ENCODE measurements at regions not wholly inside any gene's neighbourhood (a gene's known extent, or its start where the extent isn't known, plus 50 kb on each side); places are given as distances from the start of the nearest gene placed in this dataset.
"Not testable (repeated sequence)": the region's sequence is repeated elsewhere in the genome, so short reads cannot be mapped to it uniquely, and the experiment has no call there.

DNA sequence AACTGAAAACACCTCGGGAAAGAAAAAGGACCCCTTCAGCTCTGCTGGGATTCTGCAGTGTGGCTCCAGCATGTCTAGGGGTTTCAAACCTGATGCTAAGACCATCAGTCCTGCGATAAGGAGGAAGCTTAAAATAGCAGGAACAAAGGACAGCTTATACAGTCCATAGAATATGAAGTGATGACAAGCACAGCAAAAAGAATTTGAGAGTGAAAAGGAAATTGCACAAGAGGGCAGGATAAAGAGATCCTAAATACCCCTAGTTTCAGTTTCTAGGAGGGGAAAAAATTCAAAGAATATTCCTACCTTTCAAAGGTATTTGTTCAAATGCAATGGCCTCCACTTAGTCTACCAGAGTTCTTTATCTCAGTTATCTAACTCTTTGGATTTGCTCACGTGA, 171.4 kb downstream of the TGFB2 start:
- Mint-ChIP-seq H3K4me3 (no peak overlapping the region), H3K9me3 (ENCODE audit: low read depth) (peaks cover 2% of the 10 kb centered on the region), H3K27me3 (peaks cover 19% of the 10 kb centered on the region), H3K27ac (no peak overlapping the region), H3K4me1 (no peaks in the 10 kb centered on the region), H3K36me3 (no peaks in the 10 kb centered on the region)
- no peak for ATAC-seq
- CTCF ChIA-PET: no interaction called here
- no peak for DNase-seq

DNA sequence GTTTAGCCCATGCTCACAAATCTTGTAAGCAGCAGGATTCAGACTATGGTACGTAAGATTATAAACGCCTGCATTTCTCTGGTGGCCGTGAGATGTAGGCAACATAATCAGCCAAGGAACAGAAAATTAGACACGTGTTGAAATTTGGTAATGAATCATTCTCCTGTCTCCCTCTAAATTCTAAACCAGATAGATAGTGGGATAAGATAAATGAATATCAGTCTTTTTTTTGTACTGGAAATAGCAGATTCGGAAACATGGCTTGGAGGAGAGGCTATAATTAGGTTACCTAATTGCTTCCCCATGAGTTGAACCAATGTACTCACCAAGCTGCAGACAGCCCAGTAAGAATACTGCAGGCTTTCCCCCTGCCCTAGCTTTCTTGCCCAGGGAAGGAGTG, 172.3 kb downstream of the TGFB2 start:
- H3K27me3 Mint-ChIP-seq: peaks cover 19% of the 10 kb centered on the region
- no peak for DNase-seq
- CTCF ChIA-PET: no interaction called here
- H3K9me3 Mint-ChIP-seq (ENCODE audit: low read depth): no peaks in the 10 kb centered on the region
- no peak for ATAC-seq
- H3K36me3 Mint-ChIP-seq: no peaks in the 10 kb centered on the region
- H3K4me3 Mint-ChIP-seq: no peak overlapping the region
- H3K4me1 Mint-ChIP-seq: no peaks in the 10 kb centered on the region
- H3K27ac Mint-ChIP-seq: no peak overlapping the region

DNA sequence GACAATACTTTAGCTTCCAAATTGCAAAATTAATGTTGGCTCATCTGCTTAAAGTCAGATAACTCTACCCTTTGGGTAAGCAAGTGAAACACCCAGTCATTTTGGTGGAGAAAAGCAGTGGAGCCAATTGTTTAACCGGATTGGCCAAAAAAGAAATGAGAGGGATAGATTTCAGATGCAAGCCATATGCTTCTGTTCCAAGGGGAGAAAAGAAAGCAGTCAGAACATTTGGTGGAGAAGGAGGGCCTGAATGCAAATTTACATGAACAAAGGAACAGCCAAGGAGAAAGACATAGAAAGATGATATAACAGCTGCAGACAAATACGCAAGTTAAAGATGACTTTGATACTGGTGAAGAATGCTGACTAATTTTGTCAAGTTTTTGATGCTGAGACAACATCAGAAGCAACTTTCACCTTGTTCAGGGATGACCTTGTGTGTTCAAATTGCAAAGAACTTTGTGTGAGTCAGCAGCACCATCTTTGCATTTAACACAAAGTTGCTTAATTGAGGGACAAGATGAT, 173.1 kb downstream of the TGFB2 start:
- Mint-ChIP-seq H3K27ac (no peak overlapping the region), H3K4me3 (no peak overlapping the region), H3K4me1 (no peaks in the 10 kb centered on the region), H3K27me3 (peaks cover 19% of the 10 kb centered on the region), H3K9me3 (ENCODE audit: low read depth) (no peaks in the 10 kb centered on the region), H3K36me3 (no peaks in the 10 kb centered on the region)
- no peak for DNase-seq
- CTCF ChIA-PET: interaction anchor here (1.1 to 1.2 kb wide), 2 partner anchors 154 to 188 kb away, joined by 3 to 5 read pairs; no protein-coding TSS in a partner anchor
- no peak for ATAC-seq

DNA sequence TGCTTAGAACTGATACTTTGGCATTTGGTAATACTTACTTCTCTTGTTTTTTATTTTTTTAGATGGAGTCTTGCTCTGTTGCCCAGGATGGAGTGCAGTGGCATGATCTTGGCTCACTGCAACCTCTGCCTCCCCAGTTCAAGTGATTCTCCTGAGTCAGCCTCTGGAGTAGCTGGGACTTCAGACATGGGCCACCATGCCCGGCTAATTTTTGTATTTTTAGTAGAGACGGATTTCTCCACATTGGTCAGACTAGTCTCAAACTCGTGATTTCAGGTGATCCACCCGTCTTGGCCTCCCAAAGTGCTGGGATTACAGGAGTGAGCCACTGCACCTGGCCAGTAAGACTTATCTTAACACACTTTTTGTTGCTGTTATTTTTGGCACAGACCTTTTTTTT, 175.5 kb downstream of the TGFB2 start:
- not testable (repeated sequence) for H3K4me3 Mint-ChIP-seq; DNase-seq; H3K9me3 Mint-ChIP-seq (ENCODE audit: low read depth); H3K4me1 Mint-ChIP-seq; H3K27ac Mint-ChIP-seq; H3K36me3 Mint-ChIP-seq; ATAC-seq
- CTCF ChIA-PET: interaction anchor here (0.9 to 1.1 kb wide), 2 partner anchors 10 to 20 kb away, joined by 3 to 5 read pairs; no protein-coding TSS in a partner anchor
- H3K27me3 Mint-ChIP-seq: peaks cover 32% of the 10 kb centered on the region

DNA sequence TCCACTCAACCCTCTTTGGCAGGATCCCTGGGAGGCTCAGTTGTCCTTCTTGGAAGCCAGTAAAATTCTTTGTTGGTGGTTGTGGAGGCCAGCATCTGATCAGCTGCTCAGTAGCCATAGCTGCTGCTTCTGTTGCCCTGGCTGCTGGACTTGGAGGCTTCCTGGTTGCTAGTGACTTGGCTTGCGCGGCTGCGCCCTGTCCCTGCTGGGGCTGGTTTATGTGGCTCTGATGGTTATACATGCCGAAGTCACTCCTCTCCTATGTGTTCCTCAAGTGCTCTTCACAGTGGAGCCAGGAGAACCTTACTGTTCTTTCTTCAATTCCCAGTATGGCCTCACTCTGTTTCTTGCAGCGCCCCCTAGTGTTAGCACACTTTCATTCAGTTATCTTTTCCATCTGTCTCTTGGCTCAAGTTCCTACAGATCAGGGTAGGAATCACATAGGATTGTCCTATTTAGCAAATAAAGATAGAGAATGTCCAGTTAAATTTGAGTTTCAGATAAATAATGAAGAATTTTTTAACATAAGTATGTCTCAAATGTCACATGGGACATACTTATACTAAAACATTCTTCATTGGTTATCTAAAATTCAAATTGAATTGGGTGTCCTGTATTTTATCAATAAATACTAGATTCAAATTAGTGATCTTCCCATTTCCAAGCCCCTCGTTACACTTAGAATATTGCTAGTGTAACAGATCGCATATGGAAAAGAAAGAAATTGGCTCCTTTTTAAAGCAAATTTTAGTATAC, 176.5 kb downstream of the TGFB2 start:
- CTCF ChIA-PET: interaction anchor here (0.9 to 1.4 kb wide), 2 partner anchors 9 to 164 kb away, joined by 3 to 5 read pairs; no protein-coding TSS in a partner anchor
- DNase-seq (peak; percentile 46), ATAC-seq (no peak)
- no peaks in the 10 kb centered on the region for H3K4me1 Mint-ChIP-seq
- no peak overlapping the region for H3K27ac Mint-ChIP-seq
- no peaks in the 10 kb centered on the region for H3K9me3 Mint-ChIP-seq (ENCODE audit: low read depth)
- H3K27me3 Mint-ChIP-seq: peaks cover 30% of the 10 kb centered on the region
- no peaks in the 10 kb centered on the region for H3K36me3 Mint-ChIP-seq
- H3K4me3 Mint-ChIP-seq: no peak overlapping the region

DNA sequence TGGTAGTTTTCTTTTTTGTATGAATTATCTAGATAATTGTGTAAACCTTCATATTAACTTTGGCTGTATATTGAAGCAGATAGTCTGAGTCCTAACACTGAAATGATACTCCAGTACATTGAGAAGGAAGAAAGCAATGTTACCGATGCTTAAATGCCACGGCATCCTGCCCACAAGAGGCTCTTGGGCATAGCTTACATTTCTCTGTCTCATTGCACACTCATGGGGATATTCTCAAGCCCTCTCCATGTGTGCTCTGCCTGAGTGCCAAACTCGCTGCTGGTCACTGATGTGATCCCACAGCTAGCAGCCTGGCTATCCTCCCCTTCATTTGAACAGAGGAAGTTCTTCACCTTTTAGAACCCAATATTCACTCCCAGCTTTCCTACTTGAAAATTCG, 179.4 kb downstream of the TGFB2 start:
- Mint-ChIP-seq H3K4me1 (no peaks in the 10 kb centered on the region), H3K27me3 (peaks cover 18% of the 10 kb centered on the region), H3K27ac (no peak overlapping the region), H3K36me3 (no peaks in the 10 kb centered on the region), H3K4me3 (no peak overlapping the region), H3K9me3 (ENCODE audit: low read depth) (no peaks in the 10 kb centered on the region)
- DNase-seq (no peak), ATAC-seq (no peak)
- CTCF ChIA-PET: no interaction called here

DNA sequence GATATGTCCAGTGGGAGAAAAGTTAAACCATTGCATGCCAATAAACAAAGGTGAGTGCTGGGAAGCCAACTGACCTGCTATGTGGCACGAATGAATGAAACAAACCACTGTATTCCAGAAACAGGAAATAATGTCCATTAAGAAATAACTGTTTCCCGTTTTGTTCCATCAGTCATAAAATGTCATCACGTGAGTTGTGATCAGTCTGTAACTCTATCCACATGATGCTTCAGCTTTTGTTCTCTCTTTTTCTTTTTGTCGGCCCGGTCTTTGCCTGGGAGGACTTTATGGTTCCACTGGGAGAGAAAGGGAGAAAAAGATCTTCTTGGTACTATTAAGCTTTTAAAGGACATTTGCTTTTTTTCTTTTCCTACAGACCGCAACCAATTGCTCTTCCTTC, 179.9 kb downstream of the TGFB2 start:
- Mint-ChIP-seq H3K4me3 (no peak overlapping the region), H3K4me1 (no peaks in the 10 kb centered on the region)
- CTCF ChIA-PET: no interaction called here

DNA sequence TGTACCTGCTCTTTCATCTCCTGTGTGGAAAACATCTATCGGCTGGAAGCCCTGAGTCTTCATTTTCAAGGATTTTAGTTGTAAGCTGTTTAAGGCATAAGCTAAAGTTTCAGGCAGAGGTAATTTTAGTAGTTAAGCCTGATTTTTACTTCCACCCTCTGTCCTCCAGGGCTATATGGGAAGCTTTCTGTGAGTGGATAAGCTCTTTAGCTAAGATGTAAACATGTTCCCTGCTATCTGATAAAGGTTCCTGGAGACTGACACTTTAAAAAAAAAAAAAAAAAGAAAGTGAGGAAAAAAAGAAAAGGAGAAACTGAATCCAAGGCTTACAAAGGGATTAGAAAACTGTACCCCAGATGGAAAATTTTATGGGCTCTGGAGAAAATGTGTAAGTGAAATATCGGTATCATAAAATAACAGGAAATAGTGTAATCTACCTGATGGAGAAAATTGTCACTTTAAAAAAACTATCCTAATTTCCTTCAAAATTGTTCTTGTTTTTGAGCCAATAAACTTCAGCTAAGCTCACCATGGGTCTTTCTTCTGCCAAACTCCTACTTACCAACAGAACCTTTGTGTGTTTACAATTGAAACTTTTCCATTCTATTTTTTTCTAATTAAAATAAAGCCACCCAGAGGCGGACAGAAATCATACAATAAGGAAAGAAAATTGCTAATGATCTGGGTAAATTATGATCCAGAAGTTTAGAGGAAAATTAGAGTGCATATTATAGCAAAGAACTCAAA, 180.5 kb downstream of the TGFB2 start:
- H3K9me3 Mint-ChIP-seq (ENCODE audit: low read depth): no peaks in the 10 kb centered on the region
- H3K4me3 Mint-ChIP-seq: no peak overlapping the region
- H3K27me3 Mint-ChIP-seq: peaks cover 15% of the 10 kb centered on the region
- ATAC-seq (no peak), DNase-seq (no peak)
- no peaks in the 10 kb centered on the region for H3K36me3 Mint-ChIP-seq
- no peak overlapping the region for H3K27ac Mint-ChIP-seq
- CTCF ChIA-PET: no interaction called here
- H3K4me1 Mint-ChIP-seq: no peaks in the 10 kb centered on the region

More for the DNA sequence above, 179.9 kb downstream of the TGFB2 start:
- DNase-seq: no peak
- no peak for ATAC-seq
- Mint-ChIP-seq H3K36me3 (no peaks in the 10 kb centered on the region), H3K27me3 (peaks cover 18% of the 10 kb centered on the region), H3K27ac (no peak overlapping the region), H3K9me3 (ENCODE audit: low read depth) (no peaks in the 10 kb centered on the region)

DNA sequence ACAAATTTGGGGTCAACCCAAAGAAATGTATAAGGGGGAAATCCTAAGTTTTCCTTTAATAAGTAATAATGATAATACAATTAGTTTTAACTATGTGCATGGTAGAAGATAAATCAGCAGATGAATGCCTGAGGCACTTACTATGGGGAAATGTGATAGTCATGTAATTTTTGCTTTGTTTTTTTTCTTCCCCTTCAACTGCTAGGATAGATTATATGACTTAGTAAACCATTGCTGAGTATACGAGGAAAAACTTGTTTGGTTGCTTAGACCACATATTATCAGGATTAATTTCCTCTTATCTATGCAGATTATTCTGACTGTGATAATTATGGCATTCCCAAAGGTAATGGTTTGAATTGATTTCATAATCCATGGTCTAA, 181.1 kb downstream of the TGFB2 start:
- Mint-ChIP-seq H3K4me3 (no peak overlapping the region), H3K27ac (no peak overlapping the region), H3K4me1 (no peaks in the 10 kb centered on the region), H3K27me3 (peaks cover 15% of the 10 kb centered on the region), H3K9me3 (ENCODE audit: low read depth) (no peaks in the 10 kb centered on the region), H3K36me3 (no peaks in the 10 kb centered on the region)
- no peak for DNase-seq
- no peak for ATAC-seq
- CTCF ChIA-PET: no interaction called here

DNA sequence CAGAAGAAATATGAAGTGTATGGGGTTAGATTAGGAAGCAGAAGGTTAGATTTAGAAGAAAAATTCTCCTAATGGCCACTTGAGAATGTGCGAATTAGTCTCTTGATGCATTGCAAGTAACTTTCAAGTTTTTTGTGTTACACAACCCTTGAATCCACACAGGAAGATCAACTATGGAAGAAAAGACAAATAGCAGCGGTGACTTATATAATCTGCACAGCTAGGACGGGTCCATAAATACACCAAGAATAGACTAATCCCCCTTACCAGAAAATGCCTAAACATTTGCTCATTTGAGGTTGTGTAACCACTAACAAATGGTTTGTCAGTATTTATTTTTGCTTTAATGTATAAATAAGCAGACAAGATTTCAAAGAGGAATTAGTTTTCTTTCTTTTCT, 182.6 kb downstream of the TGFB2 start:
- no peak for ATAC-seq
- H3K27ac Mint-ChIP-seq: no peak overlapping the region

DNA sequence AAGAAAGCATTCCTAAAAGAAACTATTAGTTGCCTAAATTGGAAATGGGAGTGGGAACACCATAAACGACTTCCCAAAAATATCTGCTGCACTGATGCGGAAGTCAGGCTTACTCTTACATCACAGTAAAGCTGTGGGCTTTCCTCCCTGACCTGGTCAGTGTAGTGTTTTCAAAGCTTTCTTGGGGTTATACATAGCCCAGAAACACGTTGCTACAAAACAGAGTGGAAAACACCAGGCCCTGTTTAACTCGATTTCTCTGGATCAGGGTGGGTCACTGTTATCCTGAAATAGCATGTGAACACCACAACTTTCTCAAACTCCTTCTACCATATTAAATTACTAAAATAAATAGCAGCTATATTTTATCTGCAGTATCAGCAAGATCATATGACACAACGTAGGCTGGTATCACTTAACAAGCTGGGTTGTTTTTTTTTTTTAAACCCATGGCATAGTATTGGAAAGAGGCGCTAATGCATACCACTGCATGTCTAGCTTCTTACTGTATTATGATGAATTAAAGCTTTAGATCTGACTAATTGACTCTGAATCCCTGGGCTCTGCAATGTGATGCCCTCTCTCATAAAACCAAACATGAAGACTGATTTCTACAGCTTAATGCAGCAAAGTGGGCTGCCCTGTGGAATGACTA, 184.6 kb downstream of the TGFB2 start:
- Mint-ChIP-seq H3K4me3 (no peak overlapping the region), H3K9me3 (ENCODE audit: low read depth) (no peaks in the 10 kb centered on the region), H3K27me3 (peaks cover 8% of the 10 kb centered on the region), H3K27ac (no peak overlapping the region), H3K4me1 (no peaks in the 10 kb centered on the region), H3K36me3 (no peaks in the 10 kb centered on the region)
- ATAC-seq: no peak
- CTCF ChIA-PET: interaction anchor here (1.3 kb wide), 1 partner anchor 9 kb away, joined by 5 read pairs; no protein-coding TSS in a partner anchor
- no peak for DNase-seq

More for the DNA sequence above, 182.6 kb downstream of the TGFB2 start:
- DNase-seq: no peak
- no peaks in the 10 kb centered on the region for H3K4me1 Mint-ChIP-seq
- no peaks in the 10 kb centered on the region for H3K9me3 Mint-ChIP-seq (ENCODE audit: low read depth)
- H3K27me3 Mint-ChIP-seq: peaks cover 15% of the 10 kb centered on the region
- H3K4me3 Mint-ChIP-seq: no peak overlapping the region
- CTCF ChIA-PET: no interaction called here
- H3K36me3 Mint-ChIP-seq: no peaks in the 10 kb centered on the region

DNA sequence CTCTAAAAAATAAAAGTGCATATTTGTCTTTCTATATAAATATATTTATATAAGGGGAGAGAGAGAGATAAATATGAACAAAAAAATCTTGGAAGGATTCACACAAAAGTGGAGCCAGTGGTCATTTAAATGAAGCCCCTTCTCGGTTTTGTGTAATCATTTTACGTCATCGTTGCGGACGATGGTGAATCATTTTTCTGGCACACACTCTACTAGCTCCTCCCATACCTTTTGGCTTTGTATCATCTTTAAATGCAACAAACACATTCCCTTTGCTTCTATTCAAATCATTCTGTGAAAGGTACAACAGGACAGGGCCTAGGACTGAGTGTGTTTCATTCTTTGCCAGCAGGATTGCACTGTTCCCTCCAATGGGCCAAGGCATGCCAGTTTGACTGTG, 186.8 kb downstream of the TGFB2 start:
- Mint-ChIP-seq H3K4me3 (no peak overlapping the region), H3K4me1 (no peaks in the 10 kb centered on the region), H3K27ac (no peak overlapping the region), H3K9me3 (ENCODE audit: low read depth) (no peaks in the 10 kb centered on the region), H3K36me3 (no peaks in the 10 kb centered on the region), H3K27me3 (peaks cover 2% of the 10 kb centered on the region)
- DNase-seq (no peak), ATAC-seq (no peak)
- CTCF ChIA-PET: no interaction called here

DNA sequence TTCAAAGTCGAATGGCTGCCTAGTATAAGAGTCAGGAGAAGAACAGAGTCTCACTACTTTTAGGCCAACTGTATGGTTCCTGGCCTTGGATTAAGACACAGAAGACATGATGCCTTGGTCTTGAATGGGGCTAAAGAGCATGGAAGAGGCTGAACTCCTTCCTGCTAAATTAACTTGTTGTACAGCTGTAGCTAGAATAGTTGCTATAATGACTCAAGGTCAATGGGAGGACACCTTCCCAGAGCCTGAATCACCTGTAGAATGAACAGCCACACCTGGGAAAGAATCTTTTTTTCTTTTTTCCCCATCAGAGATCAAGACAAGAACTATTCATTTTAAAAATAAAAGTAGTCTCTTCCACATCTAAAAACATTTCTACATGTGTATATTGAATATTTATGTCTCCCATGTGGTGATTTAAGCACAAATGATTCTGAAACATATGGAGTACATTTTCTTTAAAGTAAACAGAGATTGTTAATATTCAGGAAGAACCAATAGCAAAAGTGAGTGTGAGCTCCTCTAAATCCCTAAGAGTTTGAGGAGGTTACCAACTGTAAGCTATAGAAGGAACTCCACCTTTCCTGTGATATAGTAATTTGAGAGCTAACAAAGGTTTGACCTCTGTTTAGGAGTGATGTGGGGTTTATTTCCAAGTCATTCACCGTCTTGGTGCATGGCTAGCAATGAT, 191.3 kb downstream of the TGFB2 start:
- Mint-ChIP-seq H3K27me3 (no peaks in the 10 kb centered on the region), H3K27ac (no peak overlapping the region), H3K4me3 (no peak overlapping the region), H3K36me3 (no peaks in the 10 kb centered on the region), H3K9me3 (ENCODE audit: low read depth) (no peaks in the 10 kb centered on the region), H3K4me1 (no peaks in the 10 kb centered on the region)
- no peak for DNase-seq
- CTCF ChIA-PET: no interaction called here
- ATAC-seq: no peak

All from activated CD8-positive, alpha-beta memory T cell treated with anti-CD3 and anti-CD28 coated beads, Interleukin-2, amount 10 ng/mL, durations not matched to agents 7 days and 5 days (primary cell).